Chondrocyte (in vitro differentiated cells): ENCODE measurements at regions not wholly inside any gene's neighbourhood (a gene's known extent, or its start where the extent isn't known, plus 50 kb on each side); places are given as distances from the start of the nearest gene placed in this dataset.
A peak's percentile ranks its signal among the peaks of the same experiment; 100 is the strongest.

Source experiments
- DNase-seq: peaks from one replicate; pipeline ENCODE4 v3.0.0; 2021; ENCODE audit warnings: mixed read lengths, low spot score
- H3K27ac Mint-ChIP-seq: one replicate; pipeline ENCODE4 v1.8.0; 2021; ENCODE audit warnings: mild to moderate bottlenecking, moderate library complexity, mixed read lengths; ENCODE audit not compliant: unreplicated experiment
- H3K27me3 Mint-ChIP-seq: 2 replicates; pipeline ENCODE4 v1.8.0; 2021; ENCODE audit warnings: low read depth, mixed read lengths
- H3K36me3 Mint-ChIP-seq: 2 replicates; pipeline ENCODE4 v1.8.0; 2021; ENCODE audit warnings: low read depth, mixed read lengths
- H3K4me1 Mint-ChIP-seq: 2 replicates; pipeline ENCODE4 v1.8.0; 2021; ENCODE audit warnings: low read depth, mild to moderate bottlenecking, mixed read lengths
- H3K4me3 Mint-ChIP-seq: one replicate; pipeline ENCODE4 v1.8.0; 2021; ENCODE audit warnings: mild to moderate bottlenecking, moderate library complexity, mixed read lengths; ENCODE audit not compliant: unreplicated experiment
- H3K9me3 Mint-ChIP-seq: 2 replicates; pipeline ENCODE4 v1.8.0; 2021; ENCODE audit warnings: low read depth, mixed read lengths
- CTCF ChIP-seq: fragments of 200-600 bp; sonication (generic); IDR thresholded peaks from 2 replicates; pipeline ENCODE4 v1.5.0; 2021; ENCODE audit warnings: antibody characterized with exemption, mild to moderate bottlenecking, moderate library complexity

- no peak for DNase-seq
- Mint-ChIP-seq H3K27me3 (no peaks in the 10 kb centered on the region), H3K9me3 (peaks cover 22% of the 10 kb centered on the region), H3K27ac (no peak overlapping the region), H3K36me3 (peaks cover 5% of the 10 kb centered on the region), H3K4me1 (peaks cover 10% of the 10 kb centered on the region), H3K4me3 (no peak overlapping the region)
- no peak for TF ChIP-seq CTCF
Observed at GRCh38 chr7:132053871-132054270, 497.4 kb upstream of the PODXL start.

- no peak for DNase-seq
- no peak overlapping the region for H3K27ac Mint-ChIP-seq
- H3K9me3 Mint-ChIP-seq: peaks cover 5% of the 10 kb centered on the region
- H3K36me3 Mint-ChIP-seq: no peaks in the 10 kb centered on the region
- no peaks in the 10 kb centered on the region for H3K27me3 Mint-ChIP-seq
- TF ChIP-seq CTCF: no peak
- peaks cover 10% of the 10 kb centered on the region for H3K4me1 Mint-ChIP-seq
- H3K4me3 Mint-ChIP-seq: no peak overlapping the region
Observed at GRCh38 chr7:132051311-132051710, 494.9 kb upstream of the PODXL start.

- TF ChIP-seq CTCF: peak; percentile 75
- DNase-seq: no peak
- Mint-ChIP-seq H3K4me1 (peaks cover 17% of the 10 kb centered on the region), H3K27me3 (no peaks in the 10 kb centered on the region), H3K4me3 (no peak overlapping the region), H3K36me3 (no peaks in the 10 kb centered on the region), H3K9me3 (peaks cover 5% of the 10 kb centered on the region), H3K27ac (no peak overlapping the region)
Observed at GRCh38 chr7:132049462-132050304, 493.3 kb upstream of the PODXL start.

GRCh38 chr7:132045481-132045980 lies 489.1 kb upstream of the PODXL start:
- Mint-ChIP-seq H3K36me3 (no peaks in the 10 kb centered on the region), H3K4me1 (peaks cover 11% of the 10 kb centered on the region), H3K9me3 (peaks cover 10% of the 10 kb centered on the region), H3K27me3 (no peaks in the 10 kb centered on the region), H3K4me3 (no peak overlapping the region), H3K27ac (no peak overlapping the region)
- DNase-seq: no peak
- no peak for TF ChIP-seq CTCF

- H3K4me3 Mint-ChIP-seq: no peak overlapping the region
- H3K27ac Mint-ChIP-seq: no peak overlapping the region
- H3K27me3 Mint-ChIP-seq: no peaks in the 10 kb centered on the region
- H3K36me3 Mint-ChIP-seq: no peaks in the 10 kb centered on the region
- peaks cover 11% of the 10 kb centered on the region for H3K4me1 Mint-ChIP-seq
- H3K9me3 Mint-ChIP-seq: peaks cover 8% of the 10 kb centered on the region
- no peak for DNase-seq
- no peak for TF ChIP-seq CTCF
Observed at GRCh38 chr7:132045002-132045401, 488.6 kb upstream of the PODXL start.
